ENCODE measurements at regions not wholly inside any gene's neighbourhood (a gene's known extent, or its start where the extent isn't known, plus 50 kb on each side); places are given as distances from the start of the nearest gene placed in this dataset.

DNA sequence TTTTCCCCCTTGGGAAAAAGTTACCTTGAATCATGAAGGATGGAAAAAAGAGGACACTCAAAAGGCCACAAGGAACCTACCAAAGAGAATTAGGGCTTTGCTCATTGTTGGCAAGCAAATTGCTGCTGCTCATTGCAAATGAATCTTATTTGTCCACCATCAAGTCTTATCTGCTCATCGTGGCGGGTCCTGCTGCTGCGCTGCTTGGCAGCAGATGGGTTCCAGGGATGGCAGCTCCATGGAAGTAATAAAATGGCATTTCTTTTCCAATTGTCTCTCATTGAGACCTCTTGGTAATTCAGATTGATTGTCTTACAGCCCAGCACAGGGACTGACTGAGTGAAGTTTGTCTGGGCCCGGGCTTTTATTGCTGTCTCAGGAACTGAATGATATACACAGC is 118.7 kb downstream of the MRM1 start:
- TF ChIP-seq, protein P1, sequence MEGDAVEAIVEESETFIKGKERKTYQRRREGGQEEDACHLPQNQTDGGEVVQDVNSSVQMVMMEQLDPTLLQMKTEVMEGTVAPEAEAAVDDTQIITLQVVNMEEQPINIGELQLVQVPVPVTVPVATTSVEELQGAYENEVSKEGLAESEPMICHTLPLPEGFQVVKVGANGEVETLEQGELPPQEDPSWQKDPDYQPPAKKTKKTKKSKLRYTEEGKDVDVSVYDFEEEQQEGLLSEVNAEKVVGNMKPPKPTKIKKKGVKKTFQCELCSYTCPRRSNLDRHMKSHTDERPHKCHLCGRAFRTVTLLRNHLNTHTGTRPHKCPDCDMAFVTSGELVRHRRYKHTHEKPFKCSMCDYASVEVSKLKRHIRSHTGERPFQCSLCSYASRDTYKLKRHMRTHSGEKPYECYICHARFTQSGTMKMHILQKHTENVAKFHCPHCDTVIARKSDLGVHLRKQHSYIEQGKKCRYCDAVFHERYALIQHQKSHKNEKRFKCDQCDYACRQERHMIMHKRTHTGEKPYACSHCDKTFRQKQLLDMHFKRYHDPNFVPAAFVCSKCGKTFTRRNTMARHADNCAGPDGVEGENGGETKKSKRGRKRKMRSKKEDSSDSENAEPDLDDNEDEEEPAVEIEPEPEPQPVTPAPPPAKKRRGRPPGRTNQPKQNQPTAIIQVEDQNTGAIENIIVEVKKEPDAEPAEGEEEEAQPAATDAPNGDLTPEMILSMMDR (IDR thresholded peaks at IDR 0.05; ENCODE audit: low read depth, low read length) = no peak
- H3K4me3 ChIP-seq (ENCODE audit: low read depth, low read length) = no peak overlapping the region

GRCh38 chr17:36721560-36722120 is 120.3 kb downstream of the MRM1 start:
- H3K4me3 ChIP-seq (ENCODE audit: low read depth, low read length) = peak overlapping the region; percentile 29; the same call in 1 of the 2 replicates
- TF ChIP-seq, protein P1 (IDR thresholded peaks at IDR 0.05; ENCODE audit: low read depth, low read length) = no peak

DNA sequence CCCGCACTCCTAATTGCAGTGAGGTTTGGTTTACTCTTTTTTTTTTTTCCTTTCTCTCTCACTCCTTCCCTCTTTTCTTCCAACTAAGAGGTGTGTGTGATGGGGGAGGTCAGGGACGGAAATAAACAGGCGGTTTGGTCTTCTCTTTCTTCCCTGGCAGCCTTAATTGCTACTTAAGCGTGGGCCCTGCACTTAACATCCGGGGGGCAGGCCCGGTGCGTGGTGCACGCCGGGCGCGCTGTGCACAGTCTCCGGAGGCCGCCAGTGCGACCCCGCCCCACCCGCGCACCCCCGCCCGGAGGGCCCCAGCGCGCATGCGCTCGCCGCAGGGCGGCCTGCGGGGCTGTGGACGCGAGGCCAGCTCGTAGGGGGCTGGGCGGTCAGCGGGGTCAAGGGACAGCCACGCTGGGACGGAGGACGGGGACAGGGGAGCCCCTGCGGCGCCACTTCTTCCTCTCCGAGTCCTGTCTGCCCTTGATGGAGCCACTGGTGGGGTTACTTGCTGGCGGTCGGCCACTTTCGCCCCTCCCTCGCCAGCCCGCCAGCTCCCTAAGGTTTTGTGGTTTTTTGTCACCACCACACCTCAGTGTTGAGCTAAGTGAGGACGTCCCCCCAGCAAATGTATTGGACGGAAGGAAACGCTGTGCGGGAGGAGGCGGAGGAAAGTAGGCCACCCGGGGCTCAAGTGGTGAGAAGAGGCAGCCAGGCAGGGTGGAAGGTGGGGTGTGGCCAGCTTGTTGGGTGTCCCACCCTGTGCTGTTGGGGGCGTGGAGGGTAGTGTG is 120.9 kb downstream of the MRM1 start:
- TF ChIP-seq, protein P1 (IDR thresholded peaks at IDR 0.05; ENCODE audit: low read depth, low read length) = no peak

DNA sequence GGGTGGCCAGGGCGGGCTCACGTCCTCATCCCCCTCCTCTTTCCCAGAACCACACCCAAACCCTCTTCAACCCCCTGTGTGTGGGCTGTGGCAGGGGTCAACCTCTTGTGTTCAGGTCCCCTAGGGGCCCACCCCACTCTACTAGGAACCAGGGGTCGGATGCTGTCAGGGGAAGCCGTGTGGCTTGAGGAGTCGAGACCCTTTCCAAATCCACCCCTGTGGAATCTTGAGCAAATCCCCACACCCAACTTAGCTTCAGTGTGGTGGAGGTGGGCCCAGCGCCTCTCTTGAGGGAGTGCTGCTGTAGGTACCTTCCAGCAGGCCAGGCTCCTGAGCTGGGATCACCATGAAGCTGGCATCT is 121.5 kb downstream of the MRM1 start:
- no peak overlapping the region for H3K4me3 ChIP-seq (ENCODE audit: low read depth, low read length)
- TF ChIP-seq, protein P1 (IDR thresholded peaks at IDR 0.05; ENCODE audit: low read depth, low read length) = no peak

More for the DNA sequence above, 120.9 kb downstream of the MRM1 start:
- peak overlapping the region; percentile 34 for H3K4me3 ChIP-seq (ENCODE audit: low read depth, low read length)

DNA sequence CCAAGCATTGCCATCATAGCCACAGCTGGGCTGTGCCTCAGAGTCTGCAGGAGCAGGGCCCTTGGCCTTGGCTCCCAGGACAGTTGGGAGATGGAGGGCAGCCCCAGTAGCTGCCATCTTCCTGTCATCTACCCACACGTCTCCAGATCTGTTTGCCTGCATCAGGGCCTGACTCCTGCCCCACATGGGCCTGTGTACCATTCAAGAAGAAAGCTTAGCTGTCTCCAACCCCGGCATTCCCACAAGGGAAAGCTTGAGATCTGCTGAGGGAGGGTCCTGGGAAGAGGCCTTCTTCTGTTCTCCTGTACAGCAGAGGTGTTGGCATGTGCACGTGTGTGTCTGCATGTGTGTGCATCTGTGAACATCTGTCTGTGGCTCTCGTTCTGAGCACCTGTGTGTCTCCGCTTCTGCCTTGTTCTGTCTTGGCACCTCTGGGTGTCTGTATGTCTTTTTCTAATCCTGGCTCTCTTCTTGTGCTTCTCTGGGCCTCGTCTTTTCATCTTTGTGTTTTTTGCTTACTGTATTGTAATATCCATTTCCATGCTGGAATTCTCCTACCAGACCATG is 122.2 kb downstream of the MRM1 start:
- TF ChIP-seq, protein P1 (IDR thresholded peaks at IDR 0.05; ENCODE audit: low read depth, low read length) = no peak
- no peak overlapping the region for H3K4me3 ChIP-seq (ENCODE audit: low read depth, low read length)

DNA sequence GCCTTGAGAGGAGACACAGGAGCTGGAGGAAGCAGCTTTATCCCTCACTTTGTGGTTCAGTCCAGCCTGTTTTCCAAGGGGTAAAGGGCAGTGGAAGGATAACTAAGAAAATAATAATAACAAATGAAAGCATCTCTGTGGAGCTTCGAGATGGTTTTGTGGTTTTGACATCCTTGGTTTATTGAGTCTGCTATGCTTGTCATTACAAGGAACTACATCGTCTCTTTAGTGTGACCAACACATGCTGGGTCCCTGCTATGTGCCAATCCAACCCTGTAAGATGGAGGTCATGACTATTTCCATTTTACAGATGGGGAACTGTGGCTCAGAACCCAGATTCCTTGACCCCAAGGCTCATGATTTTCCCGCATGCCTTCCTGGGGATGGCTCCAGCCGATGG is 124.8 kb downstream of the MRM1 start:
- TF ChIP-seq, protein P1 (IDR thresholded peaks at IDR 0.05; ENCODE audit: low read depth, low read length) = no peak
- H3K4me3 ChIP-seq (ENCODE audit: low read depth, low read length) = no peak overlapping the region

DNA sequence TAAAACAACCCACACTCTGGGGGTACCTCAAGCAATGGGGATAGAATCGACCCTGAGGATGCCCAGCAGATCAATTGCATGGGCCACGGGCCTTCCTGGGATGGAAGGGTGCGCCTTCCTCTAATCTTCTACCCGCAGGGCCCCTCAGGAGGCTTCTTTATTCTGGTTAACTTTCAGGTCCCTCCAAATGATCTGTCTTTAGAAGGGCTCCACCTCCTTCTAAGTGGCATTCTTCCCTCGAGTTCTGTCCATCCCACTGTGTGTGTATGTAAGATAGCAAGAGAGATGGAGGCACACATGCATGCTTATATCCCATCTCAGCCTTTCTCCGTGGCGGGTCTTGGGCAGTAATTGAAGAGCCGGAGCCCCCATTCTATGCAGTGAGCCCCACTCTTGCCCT is 125.7 kb downstream of the MRM1 start:
- no peak overlapping the region for H3K4me3 ChIP-seq (ENCODE audit: low read depth, low read length)
- TF ChIP-seq, protein P1 (IDR thresholded peaks at IDR 0.05; ENCODE audit: low read depth, low read length) = no peak
